ENCODE measurements at regions not wholly inside any gene's neighbourhood (a gene's known extent, or its start where the extent isn't known, plus 50 kb on each side); places are given as distances from the start of the nearest gene placed in this dataset.

- TF ChIP-seq HDGF (IDR thresholded peaks at IDR 0.05) (no peak), TCF12 (IDR thresholded peaks at IDR 0.05; ENCODE audit: low read depth, low read length) (no peak), POLR2A (IDR thresholded peaks at IDR 0.05; ENCODE audit: low read depth, low read length) (no peak), EZH2 (IDR thresholded peaks at IDR 0.05; ENCODE audit: borderline replicate concordance, control insufficient read depth, low read depth, low read length) (no peak), PBX3 (IDR thresholded peaks at IDR 0.05; ENCODE audit: insufficient replicate concordance, low read depth, low read length) (no peak)
Observed at GRCh38 chrX:123081776-123082175, 102.3 kb upstream of the GRIA3 start.

Data from GM12878 (cell line).